Small intestine (tissue), 7 donors: ENCODE measurements at regions not wholly inside any gene's neighbourhood (a gene's known extent, or its start where the extent isn't known, plus 50 kb on each side); places are given as distances from the start of the nearest gene placed in this dataset.

ENCODE experiments used
- DNase-seq, 2 donors: peaks; one replicate each; pipeline versions ENCODE4 v3.0.0 to v3.0.0-alpha.2; 2013
- FAIRE-seq: peaks from 2 replicates; lab custom pipeline; 2012; peaks lifted over from hg19 to GRCh38; lab: Jason Lieb, UNC
- H3K27ac ChIP-seq, 3 donors: one replicate each; pipeline ENCODE4 v1.5.1; 2013; ENCODE audit warnings: low read length in 2 of 3, mild to moderate bottlenecking in 2 of 3, control low read depth in 1 of 3, inconsistent platforms in 1 of 3, low read depth in 1 of 3, moderate library complexity in 1 of 3
- H3K27me3 ChIP-seq, 3 donors: one replicate each; pipeline ENCODE4 v1.6.1; 2013; ENCODE audit warnings: low read length in 3 of 3, inconsistent platforms in 1 of 3; ENCODE audit not compliant: control insufficient read depth in 3 of 3, insufficient read depth in 3 of 3
- H3K36me3 ChIP-seq, 3 donors: one replicate each; pipeline ENCODE4 v1.6.1; 2013; ENCODE audit warnings: low read length in 3 of 3, inconsistent platforms in 1 of 3, low read depth in 1 of 3, mild to moderate bottlenecking in 1 of 3, moderate library complexity in 1 of 3; ENCODE audit not compliant: control insufficient read depth in 3 of 3, insufficient read depth in 2 of 3
- H3K4me1 ChIP-seq, 3 donors: one replicate each; pipeline ENCODE4 v1.6.1; 2013; ENCODE audit warnings: low read length in 2 of 3, inconsistent platforms in 1 of 3, low read depth in 1 of 3, mild to moderate bottlenecking in 1 of 3, moderate library complexity in 1 of 3; ENCODE audit not compliant: control insufficient read depth in 3 of 3, insufficient read depth in 2 of 3
- H3K4me3 ChIP-seq, 3 donors: one replicate each; pipeline ENCODE4 v1.5.1; 2013; ENCODE audit warnings: low read length in 3 of 3, control low read depth in 1 of 3, inconsistent platforms in 1 of 3, low read depth in 1 of 3, mild to moderate bottlenecking in 1 of 3, moderate library complexity in 1 of 3
- H3K9me3 ChIP-seq, 2 donors: one replicate each; pipeline ENCODE4 v1.6.1; 2013; ENCODE audit warnings: low read depth in 1 of 2, low read length in 1 of 2; ENCODE audit not compliant: control insufficient read depth in 2 of 2, insufficient read depth in 1 of 2
- WGBS, 3 donors: extraction: QIAGEN DNeasy Blood & Tissue Kit; methylation state at CpG; one replicate each; pipeline ENCODE4 v1.1.7; 2013; 5-methylcytosine and 5-hydroxymethylcytosine counted together
- donor health status: healthy with polysubstance abuse.
- donor health status: control.
- donor health status: control.
- donor health status: Bipolar disorder and iron deficiency.
- donor health status: healthy.

DNA sequence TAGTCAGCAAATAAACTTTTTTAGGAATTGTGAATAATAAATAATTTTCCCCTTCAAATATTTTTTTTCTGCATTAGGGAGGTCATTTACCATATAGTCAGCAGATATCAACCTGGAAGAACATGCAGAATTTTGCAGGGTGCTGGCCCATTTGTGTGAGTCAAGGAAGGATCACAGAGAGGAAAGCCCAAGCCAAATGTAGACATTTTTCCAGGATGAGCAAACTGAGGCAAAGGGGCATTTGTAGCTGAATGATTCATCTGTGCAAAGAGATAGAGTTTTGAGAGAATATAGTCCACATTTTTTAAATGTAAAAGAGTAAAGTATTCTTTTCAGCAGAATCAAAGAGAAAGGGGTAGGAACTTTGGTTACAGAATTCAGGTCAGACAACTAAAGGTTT is 555.5 kb upstream of the MARCKS start:
- Histone ChIP-seq H3K36me3 (no peaks in the 10 kb centered on the region), H3K4me1 (no peaks in the 10 kb centered on the region), H3K9me3 (no peaks in the 10 kb centered on the region), H3K27ac (no peak overlapping the region), H3K4me3 (no peak overlapping the region), H3K27me3 (no peaks in the 10 kb centered on the region)
- FAIRE-seq (no peak), DNase-seq (no peak)

DNA sequence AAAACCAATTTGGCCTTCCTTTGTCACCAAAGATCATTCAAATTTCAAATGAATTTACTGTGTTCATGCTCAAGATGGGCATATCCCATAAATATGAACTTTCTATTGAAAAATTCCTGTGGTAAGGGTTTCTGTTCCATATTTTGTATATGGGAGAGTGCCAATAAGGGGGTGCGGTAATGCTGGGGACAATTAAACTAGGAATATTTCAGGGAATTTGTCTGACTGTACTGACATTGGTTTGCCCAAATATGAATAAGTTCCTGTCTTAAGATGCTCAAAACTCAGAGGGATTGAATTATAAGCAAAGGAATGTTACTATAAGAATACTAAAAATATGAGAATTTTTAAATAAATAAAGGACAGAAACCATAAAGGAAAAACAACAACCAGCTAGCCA is 553.0 kb upstream of the MARCKS start:
- Histone ChIP-seq H3K4me3 (no peak overlapping the region), H3K36me3 (no peaks in the 10 kb centered on the region), H3K4me1 (no peaks in the 10 kb centered on the region), H3K27me3 (no peaks in the 10 kb centered on the region), H3K27ac (no peak overlapping the region), H3K9me3 (no peaks in the 10 kb centered on the region)
- DNase-seq (no peak), FAIRE-seq (no peak)
- WGBS, 3 donors = 74 to 95% (median 94%) methylated on average over 1 of the region's 1 CpG

DNA sequence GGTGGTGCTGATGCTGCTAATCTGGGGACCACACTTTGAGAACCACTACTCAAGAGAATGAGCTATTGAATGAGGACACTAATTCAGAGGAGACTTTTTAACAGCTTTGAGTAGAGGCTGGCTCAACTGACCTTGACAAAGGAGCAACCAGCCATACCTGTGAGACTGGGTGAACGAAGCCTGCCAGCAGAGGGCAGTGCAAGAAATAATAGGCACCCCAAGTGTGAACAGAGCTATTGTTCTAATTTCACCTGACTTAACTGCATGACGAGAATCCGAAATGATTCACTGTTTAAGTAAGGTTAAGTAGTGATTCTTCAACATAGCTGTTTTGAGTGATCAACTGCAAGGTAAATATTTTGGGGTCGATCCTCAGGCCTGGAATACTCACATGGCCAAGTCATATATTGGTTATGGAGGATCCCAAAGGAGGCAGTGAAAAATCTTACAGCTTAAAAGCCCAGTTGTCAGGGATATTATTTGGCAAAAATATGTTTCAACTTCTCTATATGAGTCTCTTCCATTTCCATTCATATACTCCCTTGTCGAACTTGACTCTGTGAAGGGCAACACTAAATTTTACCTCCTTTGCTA is 550.5 kb upstream of the MARCKS start:
- no peaks in the 10 kb centered on the region for H3K36me3 ChIP-seq
- H3K4me3 ChIP-seq = no peak overlapping the region
- no peaks in the 10 kb centered on the region for H3K27me3 ChIP-seq
- DNase-seq (peak; percentile 64 to 83), FAIRE-seq (no peak)
- WGBS, 3 donors = 49 to 54% (median 53%) methylated on average over 5 of the region's 5 CpGs
- no peaks in the 10 kb centered on the region for H3K9me3 ChIP-seq
- H3K27ac ChIP-seq = peak overlapping the region in 1 of 3 donors; percentile 32
- H3K4me1 ChIP-seq = no peaks in the 10 kb centered on the region

DNA sequence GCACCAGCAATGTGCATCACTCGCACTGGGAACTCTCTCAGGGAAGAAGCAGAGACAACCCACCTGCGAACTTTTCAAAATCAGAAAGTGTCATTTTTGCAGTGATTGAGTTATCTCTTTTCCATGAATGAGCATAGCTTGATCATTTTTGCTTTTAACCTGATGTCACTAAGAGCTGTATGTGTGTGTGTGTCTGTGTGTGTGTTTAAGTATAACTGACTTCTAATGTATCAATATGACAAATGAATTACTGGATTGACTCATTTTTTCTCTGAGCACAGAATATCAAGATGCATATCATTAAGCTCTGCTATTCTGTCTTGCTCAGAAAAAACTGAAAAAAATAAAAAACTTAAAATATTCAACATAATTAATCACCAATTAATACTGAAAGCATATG is 548.9 kb upstream of the MARCKS start:
- 71 to 93% (median 86%) methylated on average over 2 of the region's 2 CpGs for WGBS, 3 donors
- DNase-seq = no peak
- H3K9me3 ChIP-seq = no peaks in the 10 kb centered on the region
- no peak overlapping the region for H3K27ac ChIP-seq
- no peak for FAIRE-seq
- H3K27me3 ChIP-seq = no peaks in the 10 kb centered on the region
- no peaks in the 10 kb centered on the region for H3K36me3 ChIP-seq
- H3K4me3 ChIP-seq = no peak overlapping the region
- no peaks in the 10 kb centered on the region for H3K4me1 ChIP-seq

DNA sequence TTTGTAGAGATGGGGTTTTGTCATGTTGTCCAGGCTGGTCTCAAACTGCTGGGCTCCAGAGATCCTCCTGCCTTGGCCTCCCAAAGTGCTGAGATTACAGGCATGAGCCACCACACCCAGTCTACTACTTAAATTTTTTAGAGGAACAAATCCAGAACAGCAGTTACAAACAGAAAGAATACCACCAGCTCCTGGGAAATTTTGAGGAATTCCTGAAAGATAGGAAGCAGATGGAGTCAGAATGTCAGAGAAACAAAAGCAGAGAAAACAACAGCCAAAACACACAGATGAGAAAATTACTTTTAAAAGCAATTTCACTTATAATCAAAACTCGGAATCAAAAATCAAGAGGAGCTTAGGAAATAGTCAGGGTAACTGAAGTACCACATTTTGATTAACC is 543.3 kb upstream of the MARCKS start:
- DNase-seq (no peak), FAIRE-seq (no peak)
- Histone ChIP-seq H3K4me1 (no peaks in the 10 kb centered on the region), H3K27ac (no peak overlapping the region), H3K4me3 (no peak overlapping the region), H3K27me3 (no peaks in the 10 kb centered on the region), H3K36me3 (no peaks in the 10 kb centered on the region), H3K9me3 (no peaks in the 10 kb centered on the region)
- 81 to 100% (median 93%) methylated on average over 1 of the region's 1 CpG for WGBS, 3 donors

DNA sequence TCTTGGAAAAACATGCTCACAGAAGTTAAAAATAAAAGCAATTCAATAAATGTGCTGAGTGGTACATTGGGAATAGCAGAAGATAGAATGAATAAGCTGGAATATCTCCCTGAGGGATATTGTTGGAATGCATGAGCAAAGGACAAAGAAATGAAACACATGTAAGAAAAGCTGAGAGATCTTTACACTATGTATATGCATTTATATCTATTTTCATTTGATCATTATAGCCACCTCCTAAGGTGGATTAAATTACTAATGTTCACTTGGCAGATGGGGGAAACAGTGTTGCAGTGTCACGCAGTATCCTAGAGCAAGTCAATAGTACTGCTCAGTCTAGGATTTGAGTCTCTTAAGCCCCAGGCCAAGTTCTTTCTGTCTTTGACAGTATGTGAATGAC is 542.0 kb upstream of the MARCKS start:
- Histone ChIP-seq H3K4me3 (no peak overlapping the region), H3K27ac (no peak overlapping the region), H3K27me3 (no peaks in the 10 kb centered on the region), H3K4me1 (no peaks in the 10 kb centered on the region), H3K9me3 (no peaks in the 10 kb centered on the region), H3K36me3 (no peaks in the 10 kb centered on the region)
- 98 to 100% (median 100%) methylated on average over 1 of the region's 1 CpG for WGBS, 3 donors
- FAIRE-seq (no peak), DNase-seq (no peak)

DNA sequence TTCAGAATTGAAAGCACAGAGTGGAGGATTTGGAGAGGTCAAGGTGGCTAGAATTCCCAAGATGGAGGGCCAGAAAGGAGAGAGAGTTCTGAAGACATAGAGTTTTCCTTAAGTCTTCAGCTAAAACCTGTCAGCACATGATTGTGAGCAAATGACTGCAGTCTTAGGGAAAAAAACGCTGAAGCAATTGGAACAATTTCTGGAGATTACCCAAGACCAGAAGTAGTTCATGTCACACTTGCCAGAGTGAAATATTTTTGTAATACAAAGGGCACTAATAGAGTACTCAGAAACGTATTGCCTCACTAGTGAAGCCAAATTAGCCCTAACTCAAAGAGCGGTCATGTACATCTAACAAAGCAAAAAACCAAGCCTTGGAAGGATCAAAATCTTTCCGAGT is 541.3 kb upstream of the MARCKS start:
- Histone ChIP-seq H3K36me3 (no peaks in the 10 kb centered on the region), H3K4me1 (no peaks in the 10 kb centered on the region), H3K27me3 (no peaks in the 10 kb centered on the region), H3K4me3 (no peak overlapping the region), H3K9me3 (no peaks in the 10 kb centered on the region), H3K27ac (no peak overlapping the region)
- WGBS, 3 donors = 75 to 83% (median 83%) methylated on average over 4 of the region's 4 CpGs
- DNase-seq (no peak), FAIRE-seq (no peak)

DNA sequence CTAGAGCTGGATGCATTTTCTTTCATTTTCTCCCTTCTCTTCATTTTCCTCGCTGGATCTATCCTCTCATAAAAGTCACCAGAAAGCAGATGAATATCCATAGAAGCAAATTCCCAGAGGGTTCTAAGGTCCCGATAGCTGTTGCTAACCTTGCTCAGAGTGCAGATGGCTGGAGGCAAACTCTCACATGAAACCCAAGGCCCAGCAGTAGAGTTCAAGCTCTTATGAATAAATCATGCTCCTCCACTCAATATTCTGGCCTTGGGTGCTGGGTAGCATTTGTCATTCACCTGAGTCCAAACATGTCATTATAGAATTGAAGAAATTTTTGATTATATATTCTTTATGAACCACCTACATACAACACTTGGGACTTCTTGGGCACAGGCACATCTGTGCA is 539.7 kb upstream of the MARCKS start:
- WGBS, 3 donors = 85 to 92% (median 88%) methylated on average over 2 of the region's 2 CpGs
- Histone ChIP-seq H3K4me3 (no peak overlapping the region), H3K9me3 (no peaks in the 10 kb centered on the region), H3K27me3 (no peaks in the 10 kb centered on the region), H3K36me3 (no peaks in the 10 kb centered on the region), H3K27ac (no peak overlapping the region), H3K4me1 (no peaks in the 10 kb centered on the region)
- FAIRE-seq (no peak), DNase-seq (no peak)

DNA sequence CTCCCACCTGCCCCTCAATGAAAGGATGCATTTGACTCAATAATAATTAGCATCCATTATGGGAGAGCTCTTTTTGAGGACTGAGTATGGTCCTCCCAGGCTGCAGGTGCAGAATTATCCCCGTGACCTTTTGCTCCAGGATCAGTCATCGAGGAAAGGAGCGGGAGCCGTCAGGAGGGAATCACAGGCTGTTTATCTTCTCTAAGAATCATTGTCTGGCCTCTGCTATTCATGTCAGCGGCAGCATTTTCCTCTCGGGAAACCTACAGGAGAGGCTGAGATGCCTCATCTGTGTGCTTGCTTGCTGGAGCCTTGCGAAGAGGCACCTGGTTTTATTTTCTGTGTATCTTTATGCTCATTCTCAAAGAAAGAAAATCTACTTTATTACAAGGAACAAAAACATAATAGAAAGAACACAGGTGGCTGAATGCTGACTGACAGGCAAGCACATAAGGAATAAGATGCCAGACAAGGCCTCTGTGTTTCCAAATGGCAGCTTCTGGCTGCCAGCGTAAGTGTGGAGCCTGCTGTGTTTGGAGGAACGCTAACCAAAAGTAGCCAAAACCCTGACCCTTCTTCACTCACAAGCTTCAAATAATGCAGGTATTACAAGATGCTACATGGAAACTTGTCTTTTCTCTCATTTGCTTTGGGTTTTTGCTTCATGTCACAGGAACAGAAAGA is 539.1 kb upstream of the MARCKS start:
- H3K4me3 ChIP-seq = no peak overlapping the region
- no peaks in the 10 kb centered on the region for H3K9me3 ChIP-seq
- DNase-seq = no peak
- no peak for FAIRE-seq
- no peaks in the 10 kb centered on the region for H3K36me3 ChIP-seq
- whole genome bisulfite sequencing, 3 donors = 81 to 88% (median 84%) methylated on average over 9 of the region's 9 CpGs
- no peaks in the 10 kb centered on the region for H3K27me3 ChIP-seq
- H3K4me1 ChIP-seq = no peaks in the 10 kb centered on the region
- no peak overlapping the region for H3K27ac ChIP-seq
